Stomach (tissue), 4 donors: ENCODE measurements at regions not wholly inside any gene's neighbourhood (a gene's known extent, or its start where the extent isn't known, plus 50 kb on each side); places are given as distances from the start of the nearest gene placed in this dataset.

Experiments
- CTCF ChIP-seq, 7 experiments: fragments of 450-650 bp in 4 of 7; fragments of 200-600 bp in 3 of 7; sonication (generic) in 3 of 7; IDR thresholded peaks; one replicate each; pipeline ENCODE4 v1.5.1; 2016 to 2019; ENCODE audit warnings: antibody characterized with exemption in 7 of 7, control low read depth in 2 of 7, mild to moderate bottlenecking in 1 of 7
- EP300 ChIP-seq: sonication (generic); formaldehyde crosslinking; IDR thresholded peaks from one replicate; pipeline ENCODE4 v1.6.1; 2017; ENCODE audit warnings: antibody characterized with exemption
- POLR2A ChIP-seq, 4 donors: fragments of 450-650 bp; IDR thresholded peaks; one replicate each; pipeline ENCODE4 v1.6.1; 2016; ENCODE audit warnings: antibody characterized with exemption in 4 of 4, control low read depth in 2 of 4, mild to moderate bottlenecking in 1 of 4, moderate library complexity in 1 of 4
- POLR2AphosphoS5 ChIP-seq, 3 donors: sonication (generic); formaldehyde crosslinking; IDR thresholded peaks; one replicate each; pipeline ENCODE4 v1.6.1; 2016; ENCODE audit warnings: antibody characterized with exemption in 3 of 3

- TF ChIP-seq POLR2A (IDR thresholded peaks at IDR 0.05) (no peak), POLR2AphosphoS5 (IDR thresholded peaks at IDR 0.05) (no peak), CTCF (IDR thresholded peaks at IDR 0.05) (no peak), EP300 (no peak)
These were observed 252.7 kb upstream of the IL12B start for GRCh38 chr5:159582756-159583541.
